Stimulated activated naive B cell treated with anti-CD40 and anti-IgM and Interleukin-4, amounts not matched to agents 10 μg/mL and 1 μg/mL and 100 μg/mL, for 72 hours (primary cell): ENCODE measurements at regions not wholly inside any gene's neighbourhood (a gene's known extent, or its start where the extent isn't known, plus 50 kb on each side); places are given as distances from the start of the nearest gene placed in this dataset.

Experiments
- ATAC-seq, 2 donors: fragments of 150-1000 bp; cut with Tn5 transposase; replicated peaks; 2 replicates each; pipeline ENCODE4 v1.10.0; 2021; ENCODE audit warnings: moderate library complexity in 1 of 2
- DNase-seq: peaks from one replicate; pipeline ENCODE4 v3.0.0; 2021
- H3K27ac Mint-ChIP-seq: one replicate; pipeline ENCODE4 v1.8.0; 2022; ENCODE audit warnings: mild to moderate bottlenecking, mixed read lengths
- H3K27me3 Mint-ChIP-seq, 2 donors: one replicate each; pipeline ENCODE4 v1.8.0; 2022; ENCODE audit warnings: mixed read lengths in 2 of 2
- H3K36me3 Mint-ChIP-seq, 2 donors: one replicate each; pipeline ENCODE4 v1.8.0; 2022; ENCODE audit warnings: mixed read lengths in 2 of 2, mild to moderate bottlenecking in 1 of 2
- H3K4me1 Mint-ChIP-seq, 2 donors: one replicate each; pipeline ENCODE4 v1.8.0; 2022; ENCODE audit warnings: mixed read lengths in 2 of 2, mild to moderate bottlenecking in 1 of 2
- H3K4me3 Mint-ChIP-seq, 2 donors: one replicate each; pipeline ENCODE4 v1.8.0; 2022; ENCODE audit warnings: mild to moderate bottlenecking in 2 of 2, mixed read lengths in 2 of 2, moderate library complexity in 1 of 2
- H3K9me3 Mint-ChIP-seq, 2 donors: one replicate each; pipeline ENCODE4 v1.8.0; 2022; ENCODE audit warnings: mixed read lengths in 2 of 2, mild to moderate bottlenecking in 1 of 2

- Mint-ChIP-seq H3K27me3 (peaks cover 10 to 35% of the 10 kb centered on the region in 2 donors), H3K36me3 (no peaks in the 10 kb centered on the region), H3K9me3 (no peaks in the 10 kb centered on the region), H3K27ac (no peak overlapping the region), H3K4me1 (no peaks in the 10 kb centered on the region), H3K4me3 (no peak overlapping the region)
- DNase-seq: no peak
- ATAC-seq: no peak
Measured at GRCh38 chr1:38125837-38126520, 79.4 kb upstream of the POU3F1 start.

- ATAC-seq (no peak), DNase-seq (no peak)
- H3K27ac Mint-ChIP-seq: no peak overlapping the region
- no peaks in the 10 kb centered on the region for H3K9me3 Mint-ChIP-seq
- H3K27me3 Mint-ChIP-seq: peaks cover 4 to 28% of the 10 kb centered on the region in 2 donors
- no peak overlapping the region for H3K4me3 Mint-ChIP-seq
- no peaks in the 10 kb centered on the region for H3K36me3 Mint-ChIP-seq
- H3K4me1 Mint-ChIP-seq: no peaks in the 10 kb centered on the region
Measured at GRCh38 chr1:38125016-38125415, 78.4 kb upstream of the POU3F1 start.

- ATAC-seq (no peak), DNase-seq (no peak)
- H3K9me3 Mint-ChIP-seq: no peaks in the 10 kb centered on the region
- no peaks in the 10 kb centered on the region for H3K36me3 Mint-ChIP-seq
- no peak overlapping the region for H3K4me3 Mint-ChIP-seq
- H3K4me1 Mint-ChIP-seq: no peaks in the 10 kb centered on the region
- H3K27ac Mint-ChIP-seq: no peak overlapping the region
- H3K27me3 Mint-ChIP-seq: peaks cover 4 to 24% of the 10 kb centered on the region in 2 donors
Measured at GRCh38 chr1:38123356-38124135, 77.0 kb upstream of the POU3F1 start.

- no peaks in the 10 kb centered on the region for H3K4me1 Mint-ChIP-seq
- ATAC-seq (no peak), DNase-seq (no peak)
Measured at GRCh38 chr1:38121231-38121680, 74.7 kb upstream of the POU3F1 start.

GRCh38 chr1:38120552-38121230 is 74.1 kb upstream of the POU3F1 start:
- DNase-seq (no peak), ATAC-seq (no peak)
- H3K27me3 Mint-ChIP-seq: peaks cover 6 to 7% of the 10 kb centered on the region in 2 donors
- H3K4me1 Mint-ChIP-seq: no peaks in the 10 kb centered on the region
- no peak overlapping the region for H3K4me3 Mint-ChIP-seq
- H3K36me3 Mint-ChIP-seq: no peaks in the 10 kb centered on the region
- no peaks in the 10 kb centered on the region for H3K9me3 Mint-ChIP-seq
- H3K27ac Mint-ChIP-seq: no peak overlapping the region

More at GRCh38 chr1:38121231-38121680, 74.7 kb upstream of the POU3F1 start:
- no peak overlapping the region for H3K27ac Mint-ChIP-seq
- no peak overlapping the region for H3K4me3 Mint-ChIP-seq
- no peaks in the 10 kb centered on the region for H3K36me3 Mint-ChIP-seq
- no peaks in the 10 kb centered on the region for H3K9me3 Mint-ChIP-seq
- peaks cover 4 to 11% of the 10 kb centered on the region in 2 donors for H3K27me3 Mint-ChIP-seq

- Mint-ChIP-seq H3K27me3 (peaks cover 6 to 7% of the 10 kb centered on the region in 2 donors), H3K4me1 (peaks cover 2 to 11% of the 10 kb centered on the region in 2 donors), H3K27ac (no peak overlapping the region), H3K36me3 (no peaks in the 10 kb centered on the region), H3K9me3 (no peaks in the 10 kb centered on the region), H3K4me3 (no peak overlapping the region)
- ATAC-seq (no peak), DNase-seq (no peak)
Measured at GRCh38 chr1:38118976-38119375, 72.4 kb upstream of the POU3F1 start.

- H3K4me3 Mint-ChIP-seq: no peak overlapping the region
- peaks cover 4 to 11% of the 10 kb centered on the region in 2 donors for H3K4me1 Mint-ChIP-seq
- no peaks in the 10 kb centered on the region for H3K9me3 Mint-ChIP-seq
- no peak overlapping the region for H3K27ac Mint-ChIP-seq
- ATAC-seq (no peak), DNase-seq (no peak)
- H3K36me3 Mint-ChIP-seq: no peaks in the 10 kb centered on the region
- H3K27me3 Mint-ChIP-seq: peaks cover 7 to 14% of the 10 kb centered on the region in 2 donors
Measured at GRCh38 chr1:38117444-38117887, 70.9 kb upstream of the POU3F1 start.

GRCh38 chr1:38115682-38116202 is 69.1 kb upstream of the POU3F1 start:
- no peak for DNase-seq
- H3K27me3 Mint-ChIP-seq: peaks cover 7 to 27% of the 10 kb centered on the region in 2 donors
- no peak for ATAC-seq
- H3K36me3 Mint-ChIP-seq: no peaks in the 10 kb centered on the region
- peaks cover 4 to 11% of the 10 kb centered on the region in 2 donors for H3K4me1 Mint-ChIP-seq
- H3K9me3 Mint-ChIP-seq: no peaks in the 10 kb centered on the region
- H3K4me3 Mint-ChIP-seq: no peak overlapping the region
- no peak overlapping the region for H3K27ac Mint-ChIP-seq

- no peak for ATAC-seq
- H3K9me3 Mint-ChIP-seq: no peaks in the 10 kb centered on the region
- H3K27ac Mint-ChIP-seq: no peak overlapping the region
- peaks cover 7 to 27% of the 10 kb centered on the region in 2 donors for H3K27me3 Mint-ChIP-seq
- no peak for DNase-seq
- no peak overlapping the region for H3K4me3 Mint-ChIP-seq
- H3K36me3 Mint-ChIP-seq: no peaks in the 10 kb centered on the region
- peaks cover 4 to 11% of the 10 kb centered on the region in 2 donors for H3K4me1 Mint-ChIP-seq
Measured at GRCh38 chr1:38115226-38115625, 68.6 kb upstream of the POU3F1 start.

- Mint-ChIP-seq H3K9me3 (no peaks in the 10 kb centered on the region), H3K27me3 (peaks cover 7 to 27% of the 10 kb centered on the region in 2 donors), H3K27ac (no peak overlapping the region), H3K36me3 (no peaks in the 10 kb centered on the region), H3K4me3 (no peak overlapping the region), H3K4me1 (peaks cover 4 to 11% of the 10 kb centered on the region in 2 donors)
- ATAC-seq (peak in 1 of 2 donors; percentile 27), DNase-seq (no peak)
Measured at GRCh38 chr1:38114241-38115026, 67.8 kb upstream of the POU3F1 start.

- no peak for DNase-seq
- no peaks in the 10 kb centered on the region for H3K36me3 Mint-ChIP-seq
- no peak overlapping the region for H3K4me3 Mint-ChIP-seq
- H3K4me1 Mint-ChIP-seq: peaks cover 4 to 11% of the 10 kb centered on the region in 2 donors
- ATAC-seq: no peak
- H3K27ac Mint-ChIP-seq: no peak overlapping the region
- H3K9me3 Mint-ChIP-seq: no peaks in the 10 kb centered on the region
- peaks cover 4 to 30% of the 10 kb centered on the region in 2 donors for H3K27me3 Mint-ChIP-seq
Measured at GRCh38 chr1:38113159-38113666, 66.6 kb upstream of the POU3F1 start.

GRCh38 chr1:38111589-38111988 is 65.0 kb upstream of the POU3F1 start:
- Mint-ChIP-seq H3K9me3 (no peaks in the 10 kb centered on the region), H3K4me1 (peaks cover 9 to 11% of the 10 kb centered on the region in 2 donors), H3K36me3 (no peaks in the 10 kb centered on the region), H3K27me3 (peaks cover 11 to 38% of the 10 kb centered on the region in 2 donors), H3K27ac (no peak overlapping the region), H3K4me3 (no peak overlapping the region)
- no peak for ATAC-seq
- DNase-seq: no peak

- Mint-ChIP-seq H3K36me3 (no peaks in the 10 kb centered on the region), H3K4me3 (no peak overlapping the region), H3K27ac (no peak overlapping the region), H3K4me1 (peaks cover 0 to 5% of the 10 kb centered on the region in 2 donors), H3K27me3 (peaks cover 20 to 34% of the 10 kb centered on the region in 2 donors), H3K9me3 (no peaks in the 10 kb centered on the region)
- ATAC-seq (no peak), DNase-seq (no peak)
Measured at GRCh38 chr1:38105267-38105666, 58.7 kb upstream of the POU3F1 start.
